Glutamatergic neuron (in vitro differentiated cells): ENCODE measurements at regions not wholly inside any gene's neighbourhood (a gene's known extent, or its start where the extent isn't known, plus 50 kb on each side); places are given as distances from the start of the nearest gene placed in this dataset.

ENCODE experiments used
- DNase-seq: peaks from one replicate; pipeline ENCODE4 v3.0.0; 2022
- H3K27ac Mint-ChIP-seq: one replicate; pipeline ENCODE4 v1.8.0; 2020; ENCODE audit warnings: mild to moderate bottlenecking, mixed read lengths, inconsistent platforms; ENCODE audit not compliant: unreplicated experiment
- H3K27me3 Mint-ChIP-seq: one replicate; pipeline ENCODE4 v1.8.0; 2020; ENCODE audit warnings: mild to moderate bottlenecking, moderate library complexity, mixed read lengths, inconsistent platforms; ENCODE audit not compliant: unreplicated experiment
- H3K36me3 Mint-ChIP-seq: one replicate; pipeline ENCODE4 v1.8.0; 2020; ENCODE audit warnings: mild to moderate bottlenecking, mixed read lengths, inconsistent platforms; ENCODE audit not compliant: unreplicated experiment
- H3K4me1 Mint-ChIP-seq: one replicate; pipeline ENCODE4 v1.8.0; 2020; ENCODE audit warnings: mild to moderate bottlenecking, low read depth, mixed read lengths, inconsistent platforms; ENCODE audit not compliant: unreplicated experiment
- H3K4me3 Mint-ChIP-seq: one replicate; pipeline ENCODE4 v1.8.0; 2020; ENCODE audit warnings: mild to moderate bottlenecking, mixed read lengths, inconsistent platforms; ENCODE audit not compliant: unreplicated experiment
- H3K9me3 Mint-ChIP-seq: one replicate; pipeline ENCODE4 v1.8.0; 2020; ENCODE audit warnings: mild to moderate bottlenecking, moderate library complexity, mixed read lengths, inconsistent platforms; ENCODE audit not compliant: unreplicated experiment
- CTCF ChIP-seq: fragments of 200-600 bp; sonication (generic); IDR thresholded peaks from one replicate; pipeline ENCODE4 v1.5.0; 2021; ENCODE audit not compliant: partially characterized antibody, unreplicated experiment

GRCh38 chr3:31448882-31449243, 83.9 kb upstream of the STT3B start:
- Mint-ChIP-seq H3K4me1 (no peaks in the 10 kb centered on the region), H3K36me3 (peaks cover 14% of the 10 kb centered on the region), H3K9me3 (peaks cover 8% of the 10 kb centered on the region), H3K27ac (no peak overlapping the region), H3K27me3 (peaks cover 4% of the 10 kb centered on the region), H3K4me3 (no peak overlapping the region)
- TF ChIP-seq CTCF, result no peak
- no peak for DNase-seq

- H3K9me3 Mint-ChIP-seq, result peaks cover 10% of the 10 kb centered on the region
Observed at GRCh38 chr3:31449318-31449717, 83.4 kb upstream of the STT3B start.

DNA sequence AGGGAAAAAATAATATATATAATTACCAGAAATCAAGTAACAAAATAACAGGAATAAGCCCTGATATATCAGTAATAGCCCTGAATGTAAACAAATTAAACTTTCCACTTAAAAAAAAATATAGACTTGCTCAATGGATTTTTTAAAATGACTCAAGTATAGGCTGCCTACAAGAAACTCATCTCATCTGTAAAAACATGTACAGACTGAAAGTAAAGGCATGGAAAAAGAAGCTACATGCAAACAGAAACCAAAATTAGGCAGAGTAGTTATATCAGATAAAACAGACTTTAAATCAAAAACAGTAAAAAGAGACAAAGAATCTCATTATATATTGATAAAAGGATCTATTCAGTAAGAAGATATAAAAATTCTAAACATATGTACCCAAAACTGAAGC, 82.4 kb upstream of the STT3B start:
- H3K27me3 Mint-ChIP-seq, result peaks cover 6% of the 10 kb centered on the region
- no peak overlapping the region for H3K27ac Mint-ChIP-seq
- no peak for TF ChIP-seq CTCF
- H3K4me3 Mint-ChIP-seq, result no peak overlapping the region
- H3K9me3 Mint-ChIP-seq, result peaks cover 10% of the 10 kb centered on the region
- no peaks in the 10 kb centered on the region for H3K4me1 Mint-ChIP-seq
- DNase-seq, result no peak
- H3K36me3 Mint-ChIP-seq, result peaks cover 14% of the 10 kb centered on the region

More at GRCh38 chr3:31449318-31449717, 83.4 kb upstream of the STT3B start:
- TF ChIP-seq CTCF, result no peak
- Mint-ChIP-seq H3K36me3 (peaks cover 14% of the 10 kb centered on the region), H3K4me1 (no peaks in the 10 kb centered on the region), H3K4me3 (no peak overlapping the region), H3K27ac (no peak overlapping the region), H3K27me3 (peaks cover 6% of the 10 kb centered on the region)
- DNase-seq, result no peak

- Mint-ChIP-seq H3K27me3 (peaks cover 6% of the 10 kb centered on the region), H3K27ac (no peak overlapping the region), H3K4me3 (no peak overlapping the region), H3K36me3 (peaks cover 14% of the 10 kb centered on the region), H3K4me1 (no peaks in the 10 kb centered on the region), H3K9me3 (peaks cover 10% of the 10 kb centered on the region)
- TF ChIP-seq CTCF, result no peak
- DNase-seq, result no peak
Observed at GRCh38 chr3:31452495-31453106, 80.1 kb upstream of the STT3B start.

DNA sequence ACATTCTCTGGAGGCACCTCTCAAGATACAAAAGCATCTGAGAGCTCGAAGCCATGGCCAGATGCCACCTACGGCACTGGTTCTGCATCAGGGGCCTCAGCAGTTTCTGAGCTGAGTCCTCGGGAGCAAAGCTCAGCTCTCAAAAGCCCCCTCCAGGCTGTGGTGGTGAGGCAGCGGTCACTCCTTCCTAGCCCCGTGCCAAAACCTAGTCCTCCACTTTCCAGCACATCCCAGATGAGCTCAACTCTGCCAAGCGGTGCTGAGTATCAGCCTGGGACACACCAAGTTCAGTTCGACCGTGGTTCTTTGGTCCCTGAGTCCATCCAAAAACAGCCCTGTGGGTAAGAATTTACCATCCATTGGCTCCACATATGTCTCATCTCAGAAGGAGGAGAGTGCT, 79.3 kb upstream of the STT3B start:
- no peak overlapping the region for H3K27ac Mint-ChIP-seq
- no peak for TF ChIP-seq CTCF
- H3K9me3 Mint-ChIP-seq, result peaks cover 10% of the 10 kb centered on the region
- no peak overlapping the region for H3K4me3 Mint-ChIP-seq
- peaks cover 14% of the 10 kb centered on the region for H3K36me3 Mint-ChIP-seq
- DNase-seq, result no peak
- H3K4me1 Mint-ChIP-seq, result no peaks in the 10 kb centered on the region
- peaks cover 6% of the 10 kb centered on the region for H3K27me3 Mint-ChIP-seq
